Stimulated activated CD8-positive, alpha-beta memory T cell treated with anti-CD3 and anti-CD28 coated beads, Interleukin-7, amount 100 ng/mL, for 24 hours (primary cell): ENCODE measurements at regions not wholly inside any gene's neighbourhood (a gene's known extent, or its start where the extent isn't known, plus 50 kb on each side); places are given as distances from the start of the nearest gene placed in this dataset.
"Not testable (repeated sequence)": the region's sequence is repeated elsewhere in the genome, so short reads cannot be mapped to it uniquely, and the experiment has no call there.

Experiments used
- DNase-seq: peaks from one replicate; pipeline ENCODE4 v3.0.0-alpha.2; 2020; ENCODE audit warnings: low read depth

- DNase-seq, result no peak
Observed at GRCh38 chr1:29554208-29554778, 318.0 kb downstream of the PTPRU start.

GRCh38 chr1:29551123-29551936, 315.0 kb downstream of the PTPRU start:
- no peak for DNase-seq

GRCh38 chr1:29550119-29550841, 314.0 kb downstream of the PTPRU start:
- DNase-seq, result no peak

GRCh38 chr1:29549728-29550118, 313.4 kb downstream of the PTPRU start:
- DNase-seq, result not testable (repeated sequence)

- DNase-seq, result no peak
Observed at GRCh38 chr1:29549001-29549400, 312.7 kb downstream of the PTPRU start.

- no peak for DNase-seq
Observed at GRCh38 chr1:29548091-29548490, 311.8 kb downstream of the PTPRU start.

- DNase-seq, result no peak
Observed at GRCh38 chr1:29547300-29547699, 311.0 kb downstream of the PTPRU start.

GRCh38 chr1:29546496-29546895, 310.2 kb downstream of the PTPRU start:
- no peak for DNase-seq

- DNase-seq, result no peak
Observed at GRCh38 chr1:29544406-29544805, 308.1 kb downstream of the PTPRU start.

- DNase-seq, result no peak
Observed at GRCh38 chr1:29543586-29543985, 307.3 kb downstream of the PTPRU start.

- no peak for DNase-seq
Observed at GRCh38 chr1:29542548-29542947, 306.2 kb downstream of the PTPRU start.

- no peak for DNase-seq
Observed at GRCh38 chr1:29541631-29542030, 305.3 kb downstream of the PTPRU start.

- no peak for DNase-seq
Observed at GRCh38 chr1:29540801-29541357, 304.6 kb downstream of the PTPRU start.

GRCh38 chr1:29539971-29540370, 303.6 kb downstream of the PTPRU start:
- DNase-seq, result no peak

- no peak for DNase-seq
Observed at GRCh38 chr1:29538586-29538985, 302.3 kb downstream of the PTPRU start.

GRCh38 chr1:29532751-29533150, 296.4 kb downstream of the PTPRU start:
- DNase-seq, result no peak

GRCh38 chr1:29532285-29532684, 296.0 kb downstream of the PTPRU start:
- no peak for DNase-seq

- no peak for DNase-seq
Observed at GRCh38 chr1:29531596-29531995, 295.3 kb downstream of the PTPRU start.

- DNase-seq, result no peak
Observed at GRCh38 chr1:29529677-29530278, 293.5 kb downstream of the PTPRU start.

GRCh38 chr1:29527314-29528004, 291.1 kb downstream of the PTPRU start:
- DNase-seq, result no peak

- no peak for DNase-seq
Observed at GRCh38 chr1:29525941-29526340, 289.6 kb downstream of the PTPRU start.
